GM06990 (cell line): ENCODE measurements at regions not wholly inside any gene's neighbourhood (a gene's known extent, or its start where the extent isn't known, plus 50 kb on each side); places are given as distances from the start of the nearest gene placed in this dataset.
"Not testable (repeated sequence)": the region's sequence is repeated elsewhere in the genome, so short reads cannot be mapped to it uniquely, and the experiment has no call there.

ENCODE experiments used
- DNase-seq: peaks from one replicate; pipeline ENCODE4 v3.0.0-alpha.2; 2011; ENCODE audit not compliant: insufficient read length; ENCODE audit errors: extremely low read depth
- H3K27me3 ChIP-seq: replicated peaks from 2 replicates; pipeline ENCODE4 v1.6.0; 2011; ENCODE audit warnings: low read length; ENCODE audit not compliant: control insufficient read depth, insufficient read depth
- H3K36me3 ChIP-seq: 2 replicates; pipeline ENCODE4 v1.5.1; 2011; ENCODE audit warnings: low read length; ENCODE audit not compliant: control insufficient read depth, insufficient read depth
- H3K4me3 ChIP-seq: replicated peaks from 2 replicates; pipeline ENCODE4 v1.5.1; 2011; ENCODE audit warnings: low read depth, mild to moderate bottlenecking, control low read depth, low read length
- CTCF ChIP-seq: IDR thresholded peaks from 2 replicates; pipeline ENCODE4 v1.5.1; 2011; ENCODE audit warnings: low read length, control low read depth, mild to moderate bottlenecking, inconsistent platforms; ENCODE audit not compliant: insufficient read depth, poor library complexity, severe bottlenecking

- Histone ChIP-seq H3K27me3 (no peaks in the 10 kb centered on the region), H3K4me3 (no peak overlapping the region), H3K36me3 (no peaks in the 10 kb centered on the region)
- no peak for TF ChIP-seq CTCF
- no peak for DNase-seq
Observed at GRCh38 chr2:2645162-2645855, 314.2 kb upstream of the MYT1L start.

GRCh38 chr2:2644751-2645150 lies 313.7 kb upstream of the MYT1L start:
- not testable (repeated sequence) for H3K27me3 ChIP-seq, H3K36me3 ChIP-seq

GRCh38 chr2:2644040-2644439 lies 313.0 kb upstream of the MYT1L start:
- Histone ChIP-seq H3K36me3 (no peaks in the 10 kb centered on the region), H3K27me3 (no peaks in the 10 kb centered on the region), H3K4me3 (no peak overlapping the region)
- DNase-seq: no peak
- no peak for TF ChIP-seq CTCF

More at GRCh38 chr2:2644751-2645150, 313.7 kb upstream of the MYT1L start:
- H3K4me3 ChIP-seq, DNase-seq: not testable (repeated sequence)

GRCh38 chr2:2642906-2643890 lies 312.1 kb upstream of the MYT1L start:
- Histone ChIP-seq H3K27me3 (no peaks in the 10 kb centered on the region), H3K36me3 (no peaks in the 10 kb centered on the region), H3K4me3 (no peak overlapping the region)
- DNase-seq: no peak
- no peak for TF ChIP-seq CTCF

GRCh38 chr2:2641541-2642410 lies 310.7 kb upstream of the MYT1L start:
- no peak overlapping the region for H3K4me3 ChIP-seq
- H3K27me3 ChIP-seq: no peaks in the 10 kb centered on the region
- no peak for TF ChIP-seq CTCF
- no peaks in the 10 kb centered on the region for H3K36me3 ChIP-seq
- DNase-seq: no peak
